ENCODE measurements at regions not wholly inside any gene's neighbourhood (a gene's known extent, or its start where the extent isn't known, plus 50 kb on each side); places are given as distances from the start of the nearest gene placed in this dataset.

DNA sequence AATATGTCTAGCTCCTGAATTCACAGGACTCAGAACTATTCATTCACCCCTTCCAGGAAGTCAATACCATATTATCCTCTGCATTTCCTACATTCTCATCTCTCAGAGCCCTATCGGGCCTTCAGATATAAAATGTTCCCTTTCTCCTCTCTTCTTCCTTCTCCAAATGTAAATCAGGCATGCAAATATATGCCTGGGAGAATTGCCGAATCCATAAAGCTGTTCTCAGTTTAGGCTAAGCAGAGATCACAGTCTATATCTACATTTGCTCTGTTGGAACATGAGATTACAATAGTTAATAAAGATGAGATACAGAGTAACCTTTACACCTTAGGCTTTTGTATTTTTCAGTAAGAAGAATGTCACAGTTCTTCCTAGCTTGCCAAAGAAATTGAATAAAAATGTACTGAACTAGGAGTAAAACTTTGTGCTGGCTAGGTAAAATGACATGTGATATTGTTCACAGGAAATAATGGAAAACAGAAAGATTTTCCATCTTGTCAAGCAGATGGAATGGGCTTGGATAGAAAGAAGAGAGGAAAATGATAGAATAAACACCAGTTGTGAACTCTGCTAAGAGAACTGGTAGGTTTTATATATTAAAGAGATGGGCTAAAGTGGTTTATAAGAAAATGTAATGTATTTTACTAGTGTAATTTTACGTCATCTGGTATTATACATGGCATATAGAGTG, 161.5 kb downstream of the NRIP1 start:
- DNase-seq (ENCODE audit: low read depth): no peak
- no peak overlapping the region for H3K4me3 ChIP-seq (ENCODE audit: control insufficient read depth, low read depth, low read length)
- no peak for TF ChIP-seq CTCF (conservative IDR thresholded peaks at IDR 0.05; ENCODE audit: control insufficient read depth, insufficient read depth, low read depth, low read length)

DNA sequence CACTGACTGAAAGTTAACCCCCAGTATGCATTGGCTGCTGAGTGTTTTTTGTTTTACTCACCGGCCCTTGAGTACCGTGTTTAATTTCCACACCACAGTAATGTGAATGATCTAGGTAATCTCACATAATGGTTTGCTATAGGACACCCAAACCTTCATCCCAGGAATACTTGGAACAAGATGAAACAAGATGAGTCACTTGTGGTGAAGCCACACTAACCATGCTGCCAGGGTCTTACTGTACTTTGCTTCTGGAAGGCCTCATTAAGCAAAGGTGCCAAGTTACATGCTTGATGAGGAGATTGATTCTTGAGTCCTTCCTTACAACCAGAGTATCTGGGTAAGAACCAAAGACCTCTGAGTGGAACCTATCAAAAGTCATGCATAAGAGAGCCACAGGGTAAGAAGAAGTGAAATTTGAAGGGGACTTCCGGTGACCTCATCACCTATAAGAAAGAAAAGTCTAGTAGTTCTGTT, 163.3 kb downstream of the NRIP1 start:
- DNase-seq (ENCODE audit: low read depth): peak; percentile 69
- TF ChIP-seq CTCF (conservative IDR thresholded peaks at IDR 0.05; ENCODE audit: control insufficient read depth, insufficient read depth, low read depth, low read length): no peak
- no peak overlapping the region for H3K4me3 ChIP-seq (ENCODE audit: control insufficient read depth, low read depth, low read length)

GRCh38 chr21:14900611-14901010, 164.2 kb downstream of the NRIP1 start:
- no peak overlapping the region for H3K4me3 ChIP-seq (ENCODE audit: control insufficient read depth, low read depth, low read length)
- TF ChIP-seq CTCF (conservative IDR thresholded peaks at IDR 0.05; ENCODE audit: control insufficient read depth, insufficient read depth, low read depth, low read length): no peak
- DNase-seq (ENCODE audit: low read depth): peak; percentile 66

- TF ChIP-seq CTCF (conservative IDR thresholded peaks at IDR 0.05; ENCODE audit: control insufficient read depth, insufficient read depth, low read depth, low read length): no peak
- peak; percentile 75 for DNase-seq (ENCODE audit: low read depth)
- no peak overlapping the region for H3K4me3 ChIP-seq (ENCODE audit: control insufficient read depth, low read depth, low read length)
Observed at GRCh38 chr21:14900058-14900457, 164.7 kb downstream of the NRIP1 start.

- H3K4me3 ChIP-seq (ENCODE audit: control insufficient read depth, low read depth, low read length): no peak overlapping the region
- no peak for TF ChIP-seq CTCF (conservative IDR thresholded peaks at IDR 0.05; ENCODE audit: control insufficient read depth, insufficient read depth, low read depth, low read length)
- DNase-seq (ENCODE audit: low read depth): no peak
Observed at GRCh38 chr21:14895792-14896191, 169.0 kb downstream of the NRIP1 start.

DNA sequence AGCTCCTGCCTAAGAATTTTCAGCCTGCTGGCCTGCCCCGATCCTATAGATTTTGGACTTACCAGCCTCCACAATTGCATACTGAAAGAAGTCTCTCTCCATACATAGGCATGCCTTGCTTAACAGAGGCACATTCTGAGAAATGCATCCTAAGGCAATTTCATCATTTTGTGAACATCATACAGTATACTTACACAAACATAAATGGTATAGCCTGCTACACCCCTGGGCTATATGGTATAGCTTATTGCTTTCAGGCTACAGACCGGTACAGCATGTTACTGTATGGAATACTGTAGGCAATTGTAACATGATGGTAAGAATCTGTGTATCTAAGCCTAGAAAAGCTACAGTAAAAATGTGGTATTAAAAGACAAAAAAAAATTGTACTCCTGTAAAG, 174.7 kb downstream of the NRIP1 start:
- no peak overlapping the region for H3K4me3 ChIP-seq (ENCODE audit: control insufficient read depth, low read depth, low read length)
- DNase-seq (ENCODE audit: low read depth): no peak
- no peak for TF ChIP-seq CTCF (conservative IDR thresholded peaks at IDR 0.05; ENCODE audit: control insufficient read depth, insufficient read depth, low read depth, low read length)

Measured in fibroblast of mammary gland (primary cell).